Activated CD4-positive, alpha-beta T cell treated with anti-CD3 and anti-CD28 coated beads, Interleukin-2, amount 50 U/mL, for 24 hours (primary cell): ENCODE measurements at regions not wholly inside any gene's neighbourhood (a gene's known extent, or its start where the extent isn't known, plus 50 kb on each side); places are given as distances from the start of the nearest gene placed in this dataset.

ENCODE experiments used
- DNase-seq, 2 donors: peaks; one replicate each; pipeline ENCODE4 v3.0.0-alpha.2; 2020; ENCODE audit warnings: low read depth in 1 of 2, low spot score in 1 of 2

DNA sequence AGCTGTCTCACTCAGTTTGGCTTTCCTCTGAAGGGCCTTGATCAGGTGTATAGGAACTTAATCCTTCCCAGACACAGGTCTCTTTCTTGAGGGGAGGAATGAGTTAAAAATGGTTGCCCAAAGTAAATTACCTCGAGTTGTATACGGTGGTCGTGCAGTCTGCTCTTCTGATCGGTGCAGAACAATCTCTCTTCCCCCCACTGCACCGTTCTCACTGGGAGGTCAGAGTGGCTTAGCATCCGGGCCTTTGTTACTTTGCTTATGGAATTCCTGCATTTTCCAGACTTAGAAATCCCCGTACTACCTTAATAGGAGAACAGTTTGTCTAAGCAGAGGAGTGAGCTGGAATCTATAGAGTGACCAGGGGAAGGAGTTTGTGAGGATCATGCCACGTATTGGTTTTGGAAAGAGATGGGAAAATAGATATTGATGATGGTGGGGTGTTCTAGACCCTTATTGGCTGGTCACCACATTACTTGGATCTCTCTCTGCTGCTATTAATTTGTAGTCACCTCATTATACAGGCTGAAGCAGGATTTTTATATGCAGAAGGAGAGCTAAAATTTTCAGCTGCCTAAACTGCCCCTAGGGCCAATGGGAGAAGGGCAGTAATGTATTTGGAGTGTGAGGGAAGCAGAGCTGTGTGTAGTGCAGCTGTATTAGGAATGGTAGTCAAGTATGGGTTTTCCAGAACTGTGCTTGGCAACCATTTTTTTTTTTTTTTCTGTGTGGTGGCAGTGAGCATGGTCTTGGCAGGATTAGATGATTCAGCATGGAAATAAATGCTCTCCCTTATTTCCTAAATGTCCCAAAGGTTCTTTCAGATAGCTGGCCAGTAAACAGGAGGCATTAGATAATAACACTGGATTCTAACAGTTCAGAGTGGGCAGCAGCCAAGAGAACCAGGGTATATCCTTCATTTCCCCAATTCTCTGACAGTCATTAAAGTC lies 81.5 kb downstream of the NDUFS5 start:
- no peak for DNase-seq

DNA sequence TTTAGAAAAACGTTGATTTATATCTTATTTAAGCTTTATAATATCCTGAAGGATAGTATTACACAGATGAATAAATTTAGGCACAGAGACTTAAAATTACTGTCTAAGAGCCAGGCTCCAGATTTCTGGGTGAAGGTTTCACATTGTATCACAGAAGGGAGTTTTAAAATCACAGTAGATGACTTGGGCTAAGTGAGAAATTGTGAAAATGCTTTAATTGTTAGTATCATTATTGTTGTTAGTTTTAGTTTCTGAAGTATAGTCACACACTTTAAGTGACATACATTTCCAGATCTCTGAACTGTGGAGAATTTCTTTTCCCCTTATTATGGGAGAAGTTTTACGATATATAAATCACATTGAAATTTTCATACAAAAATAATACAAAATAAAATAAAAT lies 83.5 kb downstream of the NDUFS5 start:
- DNase-seq: no peak

DNA sequence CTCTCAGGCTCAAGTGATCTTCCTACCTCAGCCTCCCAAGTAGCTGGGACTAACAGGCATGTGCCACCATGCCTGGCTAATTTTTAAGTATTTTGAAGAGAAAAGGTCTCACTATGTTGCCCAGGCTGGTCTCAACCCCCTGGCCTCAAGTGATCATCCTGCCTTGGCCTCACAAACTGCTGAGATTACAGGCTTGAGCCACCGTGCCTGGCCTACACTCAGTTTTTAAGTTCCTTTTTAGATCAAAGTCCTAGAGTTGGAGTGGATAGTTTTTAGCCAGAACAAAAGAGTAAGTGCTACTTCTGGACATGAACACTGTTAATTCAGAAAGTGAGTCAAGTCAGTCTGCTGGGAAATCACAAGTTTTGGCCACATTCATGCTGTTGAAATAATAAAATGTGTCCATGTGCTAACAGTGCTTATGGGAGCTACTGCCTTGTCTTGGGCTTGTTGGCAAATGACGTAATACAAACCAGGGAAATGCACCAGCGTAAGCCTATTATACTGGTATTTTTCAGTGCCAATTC lies 84.2 kb downstream of the NDUFS5 start:
- no peak for DNase-seq

DNA sequence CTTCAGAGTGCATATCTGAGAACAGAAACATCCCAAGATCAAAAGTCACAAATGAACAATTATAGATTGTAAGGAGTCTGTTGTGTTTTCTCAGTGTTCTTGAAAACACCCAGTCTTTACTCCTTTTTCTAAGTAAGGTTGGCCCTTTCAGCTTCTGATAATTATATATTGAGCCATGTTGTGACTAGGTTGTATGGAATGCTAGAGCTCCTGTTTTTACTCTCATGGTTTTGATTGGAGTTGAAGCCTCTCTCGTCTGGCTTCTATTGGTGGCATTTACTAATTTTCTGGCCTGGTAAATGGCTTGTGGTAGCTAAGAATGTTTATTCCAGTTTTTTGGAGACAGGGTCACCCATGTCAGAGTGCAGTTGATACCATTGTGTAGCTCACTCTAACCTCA lies 84.7 kb downstream of the NDUFS5 start:
- DNase-seq: no peak

DNA sequence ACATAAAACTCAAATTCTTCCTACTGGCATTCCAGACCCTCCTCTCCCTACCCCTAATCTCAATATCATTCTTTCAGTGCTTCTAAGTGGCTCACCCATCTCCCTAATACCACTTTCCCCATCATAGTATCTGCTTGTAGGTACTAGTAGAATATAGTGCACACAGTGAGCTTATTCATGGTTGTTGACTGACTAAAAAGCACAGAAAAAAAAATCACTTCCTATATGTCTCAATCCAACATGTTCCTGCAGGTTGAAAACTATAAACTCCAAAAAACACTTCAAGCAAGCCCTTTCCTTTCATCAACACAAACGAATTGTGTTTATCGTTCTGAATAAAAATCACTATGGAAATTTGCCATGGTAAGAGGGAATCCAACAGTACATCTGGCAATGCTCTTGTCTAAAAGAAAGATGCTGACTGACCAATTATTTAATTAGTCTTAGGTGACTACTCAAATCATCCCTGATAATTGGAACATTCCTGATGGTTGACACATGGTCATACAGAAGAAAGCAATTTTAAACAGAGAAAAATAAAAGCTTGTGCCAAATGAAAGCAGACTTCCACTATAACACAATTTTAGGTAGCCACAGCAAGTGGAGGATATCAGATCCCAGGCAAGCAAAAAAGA lies 87.1 kb downstream of the NDUFS5 start:
- no peak for DNase-seq

DNA sequence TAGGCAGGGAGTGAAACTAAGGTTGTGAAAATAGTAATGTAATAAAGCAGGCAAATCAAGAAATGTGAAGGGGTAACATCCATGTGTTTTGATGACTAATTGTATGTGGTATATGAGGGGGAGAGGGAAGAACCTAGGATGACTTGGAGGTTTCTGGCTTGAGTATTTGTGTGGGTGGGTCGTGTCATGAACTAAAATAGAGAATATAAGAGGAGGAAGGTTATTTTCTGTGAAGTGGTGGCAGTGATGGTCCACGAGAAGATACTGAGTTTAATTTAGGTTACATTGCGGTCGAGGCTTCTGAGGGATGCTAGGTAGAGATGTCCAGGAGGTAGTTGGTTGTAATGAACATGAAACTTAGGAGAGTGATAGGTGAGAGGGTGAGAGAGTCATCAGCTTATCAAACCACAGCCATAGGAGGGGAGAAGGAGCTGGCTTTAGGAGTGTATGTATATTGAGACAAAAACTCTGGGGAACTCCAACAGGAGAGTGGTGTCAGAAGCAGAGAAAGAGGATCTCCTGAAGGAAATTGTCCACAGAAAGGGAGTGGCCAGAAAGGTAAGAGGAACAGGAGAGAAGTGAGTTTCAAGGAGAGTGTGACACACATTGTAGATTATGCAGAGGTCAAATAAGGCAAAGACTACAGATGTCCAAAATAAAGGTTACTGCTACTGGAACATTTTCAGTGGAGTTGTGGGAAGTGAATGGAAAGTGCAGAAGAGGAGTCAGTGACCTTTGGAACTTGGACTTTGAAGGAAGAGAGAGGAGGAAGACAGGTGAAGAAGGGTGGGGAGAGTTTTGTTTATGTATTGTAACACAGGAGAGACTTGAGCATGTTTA lies 89.0 kb upstream of the MACF1 start:
- no peak for DNase-seq

DNA sequence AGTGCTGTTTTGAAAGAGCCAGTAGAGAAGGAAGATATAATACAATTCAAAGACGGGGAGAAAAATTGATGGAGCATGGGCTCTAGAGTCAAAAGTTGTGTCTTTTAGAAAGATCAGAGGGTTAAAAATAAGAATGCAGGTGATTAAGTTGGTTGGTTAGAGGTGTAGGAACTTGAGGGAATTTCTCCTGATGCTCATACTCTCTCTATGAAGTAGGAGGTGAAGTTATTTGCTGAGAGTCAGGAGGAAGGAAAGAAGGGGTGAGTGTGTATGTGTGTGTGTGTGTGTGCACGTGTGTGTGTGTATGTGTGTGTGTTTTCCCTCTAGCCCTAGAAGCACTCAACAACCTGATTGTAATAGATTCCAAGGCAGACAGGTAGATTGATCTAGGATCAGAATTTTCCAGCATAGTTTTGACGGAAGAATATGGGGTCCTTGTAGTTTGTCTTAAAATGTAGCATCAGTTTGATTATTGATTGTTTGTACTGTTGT lies 88.3 kb upstream of the MACF1 start:
- DNase-seq: no peak

DNA sequence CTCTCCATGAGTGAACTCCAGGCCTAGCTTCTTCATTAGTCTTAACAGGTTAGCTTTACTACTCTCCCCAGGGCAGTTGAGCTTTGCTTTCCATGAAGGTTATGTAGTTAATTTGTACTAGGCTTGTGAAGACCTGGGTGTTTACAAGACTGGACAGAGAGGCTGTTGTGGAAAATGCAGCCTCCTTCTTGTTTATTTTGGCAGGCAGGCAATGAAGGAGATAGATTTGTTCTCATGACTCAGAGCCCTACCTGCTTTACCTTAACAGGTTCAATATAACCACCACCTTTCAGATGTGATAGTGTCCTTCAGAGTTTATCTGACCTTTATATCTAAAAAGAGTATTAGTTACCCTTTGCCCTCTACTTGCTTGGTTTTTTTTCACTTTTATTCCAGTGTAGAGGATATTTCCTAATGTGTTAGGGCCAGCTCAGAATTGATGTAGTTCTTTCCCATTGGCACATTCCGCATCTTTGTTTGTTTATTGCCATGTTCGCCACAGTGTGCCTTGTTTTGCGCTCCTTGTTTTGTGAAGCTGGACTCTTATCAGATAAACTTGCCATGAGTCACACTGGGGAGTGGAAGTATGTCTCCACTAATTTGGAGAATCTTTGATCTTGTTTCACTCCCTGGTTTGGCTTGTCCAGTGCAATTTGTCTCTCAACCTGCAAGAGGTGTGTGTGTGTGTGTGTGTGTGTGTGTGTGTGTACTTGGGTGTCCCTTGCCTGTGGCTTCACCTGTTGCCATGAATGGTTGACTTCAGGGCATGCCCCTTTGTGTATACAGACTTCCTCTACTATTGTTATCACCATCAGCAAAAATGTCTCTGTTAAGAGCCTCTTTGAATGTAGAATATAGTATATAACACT lies 87.4 kb upstream of the MACF1 start:
- no peak for DNase-seq

DNA sequence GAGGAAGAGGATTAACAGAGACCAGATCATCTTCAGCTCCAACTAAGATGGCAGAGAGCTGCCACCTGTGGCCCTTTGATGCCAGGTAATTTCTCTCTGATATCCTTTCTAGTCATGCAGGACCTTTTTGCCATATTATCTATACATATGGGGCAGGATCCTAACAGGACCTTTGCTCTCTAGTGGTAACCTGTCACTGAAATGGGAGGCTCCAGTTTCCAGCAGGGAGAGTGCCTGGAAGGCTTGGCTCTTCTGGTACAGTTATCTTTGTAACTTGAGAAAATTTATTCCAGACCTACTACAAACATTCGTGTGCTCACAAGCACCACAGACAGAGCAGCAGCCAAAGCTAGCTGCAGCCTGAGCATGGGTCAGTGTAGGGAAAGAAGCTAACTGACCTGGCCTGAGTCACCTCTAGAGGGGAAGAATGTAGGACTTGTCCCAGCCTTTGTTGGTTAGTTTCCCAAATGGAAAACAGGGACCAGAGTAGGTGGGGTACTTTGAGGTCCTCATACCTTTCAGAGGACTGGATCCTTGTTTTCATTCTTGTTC lies 86.5 kb upstream of the MACF1 start:
- DNase-seq: no peak

DNA sequence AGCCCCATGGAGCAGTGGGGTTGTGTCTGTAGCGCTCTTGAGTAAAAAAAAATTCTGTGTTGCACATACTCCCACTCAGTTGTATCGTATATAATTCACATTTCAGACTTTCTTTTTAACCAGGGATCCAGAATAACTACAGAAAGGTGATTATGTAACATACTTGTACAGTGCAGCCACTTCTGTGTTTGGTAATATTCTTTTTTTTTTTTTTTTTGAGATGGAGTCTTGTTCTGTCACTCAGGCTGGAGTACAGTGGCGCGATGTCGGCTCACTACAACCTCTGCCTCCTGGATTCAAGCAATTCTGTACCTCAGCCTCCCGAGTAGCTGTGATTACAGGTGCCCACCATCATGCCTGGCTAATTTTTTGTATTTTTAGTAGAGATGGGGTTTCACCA lies 82.4 kb upstream of the MACF1 start:
- DNase-seq: no peak

DNA sequence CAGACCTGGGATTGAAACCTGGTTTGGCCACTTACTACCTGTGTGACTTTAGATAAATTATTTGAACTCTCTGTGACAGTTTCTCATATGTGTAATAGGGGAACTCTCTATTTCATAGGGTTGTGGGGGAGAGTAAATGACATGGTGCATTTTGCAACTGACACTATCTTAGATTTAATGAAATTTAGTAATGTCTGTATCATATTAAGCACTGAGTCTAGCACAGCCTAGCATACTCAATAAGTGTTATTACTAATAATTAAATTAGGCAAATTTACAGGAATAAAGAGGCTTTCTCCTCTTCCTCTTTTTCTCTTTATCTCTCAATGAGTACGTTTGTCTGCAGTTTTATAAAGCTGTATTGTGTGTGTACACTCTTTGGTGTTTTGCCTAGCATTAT lies 80.2 kb upstream of the MACF1 start:
- no peak for DNase-seq

DNA sequence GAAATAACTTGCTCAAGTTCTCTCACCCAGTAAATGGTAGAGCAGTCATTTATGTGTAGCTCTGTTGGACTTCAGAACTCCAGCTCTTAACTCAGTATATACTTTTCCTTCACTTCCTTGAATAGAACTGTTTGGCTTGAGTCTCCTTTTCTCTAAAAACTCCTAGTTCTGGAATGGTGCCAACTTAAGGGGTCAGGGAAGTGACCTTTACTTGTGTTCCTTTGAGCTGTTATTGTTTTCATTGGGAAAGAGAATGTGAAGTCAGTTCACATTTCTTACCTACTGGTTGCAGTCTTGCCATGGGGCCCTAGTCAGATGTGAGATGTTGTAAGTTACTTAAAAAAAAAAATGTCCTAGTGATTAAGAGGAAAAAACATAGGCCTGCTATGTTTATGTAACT lies 77.0 kb upstream of the MACF1 start:
- DNase-seq: no peak

DNA sequence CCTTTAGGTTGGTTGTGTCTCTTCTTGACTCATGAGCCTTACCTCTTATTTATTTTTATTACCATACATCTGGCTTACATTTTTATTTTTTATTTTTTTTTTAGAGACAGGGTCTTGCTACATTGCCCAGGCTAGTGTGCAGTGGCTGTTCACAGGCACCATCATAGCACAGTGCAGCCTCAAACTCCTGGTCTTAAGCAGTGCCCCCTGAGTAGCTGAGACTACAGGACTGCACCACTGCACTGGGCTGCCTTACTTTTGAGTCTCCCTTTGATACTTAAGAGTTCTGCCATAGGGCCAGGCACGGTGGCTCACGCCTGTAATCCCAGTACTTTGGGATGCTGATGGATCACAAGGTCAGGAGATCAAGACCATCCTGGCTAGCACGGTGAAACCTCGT lies 76.4 kb upstream of the MACF1 start:
- DNase-seq: no peak

DNA sequence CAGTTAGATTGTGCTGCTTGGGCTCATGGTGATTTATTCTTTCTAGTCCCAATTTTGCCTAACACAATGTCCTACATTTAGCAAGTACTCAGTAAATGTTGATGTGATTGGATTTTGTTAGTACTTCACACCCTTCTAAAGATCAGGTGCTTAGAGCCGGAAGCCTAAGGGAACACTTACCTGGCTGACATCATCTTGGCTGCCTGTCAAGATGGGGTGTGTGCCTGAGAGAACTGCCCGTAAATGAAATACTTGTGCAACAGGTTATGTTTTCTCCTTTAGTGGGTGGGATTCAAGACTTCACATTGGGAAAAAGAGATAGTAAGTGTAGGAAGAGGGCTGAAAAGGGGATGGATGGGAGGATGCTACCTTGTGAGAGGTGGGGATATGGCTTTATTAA lies 75.5 kb upstream of the MACF1 start:
- no peak for DNase-seq

DNA sequence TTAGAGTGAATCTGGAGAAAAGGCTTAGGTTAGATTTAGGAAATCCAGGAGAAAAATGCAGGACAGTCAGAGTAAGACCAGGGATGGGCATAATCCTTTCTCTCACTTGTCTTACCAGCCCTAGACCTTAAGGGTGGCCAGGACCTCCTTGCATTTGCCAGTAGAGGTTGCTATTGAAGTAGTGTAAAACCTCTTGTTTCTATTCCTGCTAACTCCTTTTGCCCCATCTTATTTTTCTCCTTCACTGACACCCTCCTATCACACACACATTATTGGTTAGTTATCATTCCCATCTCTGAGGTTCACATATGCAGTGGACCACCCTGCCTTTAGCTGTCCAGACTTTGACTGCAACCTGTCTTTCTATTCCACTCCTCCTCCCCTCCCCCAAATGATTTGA lies 75.0 kb upstream of the MACF1 start:
- no peak for DNase-seq

DNA sequence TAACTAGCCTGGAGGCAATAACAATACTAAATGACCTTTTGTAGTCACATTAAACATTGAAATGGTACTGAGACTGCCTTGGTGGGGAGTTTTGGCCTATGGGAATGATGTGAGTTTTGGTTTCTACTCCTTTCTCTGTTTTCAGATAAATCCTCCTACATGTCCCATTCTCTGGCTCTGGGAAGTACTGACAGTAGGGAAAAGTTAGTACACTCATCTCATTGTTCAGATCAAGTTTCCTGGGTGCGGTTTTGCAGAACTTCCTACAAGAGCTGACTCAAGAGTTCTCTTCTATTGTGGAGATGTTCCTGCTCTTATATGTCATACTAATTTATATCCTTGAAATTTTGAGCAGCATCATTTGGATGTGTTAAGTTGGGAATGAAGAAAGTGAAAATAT lies 74.2 kb upstream of the MACF1 start:
- DNase-seq: no peak

DNA sequence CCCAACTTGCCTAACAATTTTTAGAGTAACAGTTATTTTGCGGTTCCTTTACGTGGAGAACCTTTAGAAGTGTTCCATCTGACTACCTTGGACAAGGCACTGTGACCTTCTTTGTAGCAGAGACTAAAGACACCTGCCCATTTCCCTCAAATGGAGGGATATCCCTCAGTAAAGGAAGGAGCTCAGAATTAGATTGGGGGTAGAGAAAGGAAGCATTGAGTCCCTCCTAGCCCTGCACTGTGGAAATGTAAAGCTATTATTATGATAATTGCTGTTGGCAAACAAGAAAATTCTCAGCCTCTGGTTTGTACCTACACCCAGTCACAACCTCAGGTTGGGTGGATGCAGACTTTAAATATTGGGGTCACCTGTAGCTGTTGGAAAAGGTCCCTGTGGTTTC lies 72.6 kb upstream of the MACF1 start:
- no peak for DNase-seq

DNA sequence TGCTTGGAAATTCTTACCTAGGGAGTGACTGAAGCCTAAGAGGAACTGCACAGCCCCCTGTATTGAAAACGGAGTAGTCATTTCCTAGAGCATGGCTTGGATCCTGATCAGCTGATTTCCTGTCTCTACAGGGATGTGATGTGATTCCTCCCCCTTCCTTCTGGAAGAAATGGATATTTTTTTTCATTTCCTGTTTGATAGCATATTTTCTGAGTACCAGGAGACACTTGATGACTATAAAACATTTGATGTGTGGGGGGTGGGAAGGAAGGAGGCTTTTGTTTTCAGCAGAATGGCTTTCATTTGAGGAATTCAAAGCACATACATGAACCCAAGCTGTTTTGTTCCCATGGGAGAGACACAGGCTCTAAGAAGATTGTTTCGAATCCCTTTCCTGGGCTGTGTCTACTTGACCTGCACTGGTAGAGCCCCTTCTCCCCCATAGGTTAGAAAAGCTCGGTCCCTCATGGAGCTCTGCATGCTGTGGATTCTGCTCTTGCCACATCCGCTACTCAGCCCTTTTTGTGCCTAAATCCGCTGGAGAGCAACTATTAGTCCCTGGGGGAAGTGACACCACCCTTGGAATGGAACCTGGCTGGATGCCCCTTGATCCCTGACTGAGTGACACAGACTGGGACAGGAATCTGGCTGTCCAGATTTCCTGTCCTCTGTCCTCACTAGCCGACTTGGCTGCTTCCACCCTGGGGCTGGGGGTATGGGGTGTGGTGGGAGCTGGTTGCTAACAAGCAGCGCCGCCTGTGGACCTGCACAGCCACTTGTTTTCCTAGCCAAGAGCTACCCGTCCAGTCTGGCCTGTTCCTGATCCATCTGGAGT lies 71.8 kb upstream of the MACF1 start:
- no peak for DNase-seq

DNA sequence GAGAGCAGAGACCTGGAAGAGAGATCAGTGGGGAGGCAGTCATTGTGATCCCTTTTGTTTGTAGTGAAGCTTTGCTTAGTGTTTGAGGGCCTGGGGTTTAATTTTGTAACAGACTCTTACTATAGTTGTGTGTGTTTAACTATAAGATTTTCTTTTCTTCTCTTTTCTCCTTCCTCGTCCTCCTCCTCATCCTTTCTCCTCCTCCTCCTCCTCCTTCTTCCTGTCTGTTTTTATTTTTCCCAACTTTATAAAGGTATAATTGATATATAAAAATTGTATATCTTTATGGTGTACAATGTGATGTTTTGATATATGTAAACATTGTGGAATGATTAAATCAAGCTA lies 71.2 kb upstream of the MACF1 start:
- DNase-seq: no peak
